Adrenal gland (tissue), 9 donors: ENCODE measurements at regions not wholly inside any gene's neighbourhood (a gene's known extent, or its start where the extent isn't known, plus 50 kb on each side); places are given as distances from the start of the nearest gene placed in this dataset.

Experiments
- DNase-seq, 7 donors: peaks; one replicate each; pipeline ENCODE4 v3.0.0-alpha.2; 2019 to 2020
- H3K27ac ChIP-seq, 5 donors: fragments of 200-600 bp; sonication (generic) in 4 of 5; 1 replicate in 3 of 5; 2 replicates in 2 of 5; pipeline versions ENCODE4 v1.5.1 to v1.8.0; 2016 to 2020; ENCODE audit warnings: mild to moderate bottlenecking in 1 of 5
- H3K27me3 ChIP-seq: fragments of 200-600 bp; 2 replicates; pipeline ENCODE4 v1.8.0; 2021
- H3K36me3 ChIP-seq, 2 donors: fragments of 200-600 bp; replicated peaks in 1 of 2; 1 replicate in 1 of 2; 2 replicates in 1 of 2; pipeline versions ENCODE4 v1.5.1 to v1.8.0; 2018 to 2022
- H3K4me1 ChIP-seq, 2 donors: fragments of 200-600 bp; replicated peaks in 1 of 2; 1 replicate in 1 of 2; 2 replicates in 1 of 2; pipeline versions ENCODE4 v1.5.1 to v1.8.0; 2018 to 2021
- H3K4me3 ChIP-seq, 4 donors: fragments of 200-600 bp; sonication (generic) in 3 of 4; one replicate each; pipeline ENCODE4 v1.5.1; 2016 to 2018
- H3K9me3 ChIP-seq, 3 donors: fragments of 200-600 bp; sonication (generic) in 1 of 3; replicated peaks in 1 of 3; 1 replicate in 2 of 3; 2 replicates in 1 of 3; pipeline versions ENCODE4 v1.5.1 to v1.8.0; 2016 to 2021
- CTCF ChIP-seq, 6 experiments: fragments of 450-650 bp in 4 of 6; fragments of 200-600 bp in 2 of 6; sonication (generic) in 1 of 6; IDR thresholded peaks; 1 replicate in 5 of 6; 2 replicates in 1 of 6; pipeline versions ENCODE4 v1.5.1 to v1.8.0; 2016 to 2021; ENCODE audit warnings: antibody characterized with exemption in 6 of 6, mild to moderate bottlenecking in 2 of 6, moderate library complexity in 1 of 6
- POLR2A ChIP-seq, 2 donors: fragments of 450-650 bp; IDR thresholded peaks; one replicate each; pipeline ENCODE4 v1.6.1; 2017; ENCODE audit warnings: antibody characterized with exemption in 2 of 2, mild to moderate bottlenecking in 2 of 2, moderate library complexity in 1 of 2
- WGBS, 4 donors: extraction: QIAGEN DNeasy Blood & Tissue Kit in 2 of 4; methylation state at CpG; one replicate each; pipeline versions ENCODE4 v1.1.5 to v1.1.7; 2013 to 2017; 5-methylcytosine and 5-hydroxymethylcytosine counted together
- intact Hi-C, 2 donors: fragments of 100-400 bp; cut with DNase I; formaldehyde crosslinking; loops; one replicate each; pipeline versions ENCODE4 v1.14.1 to v1.15.0; 2022 to 2023
- donor health status: healthy with polysubstance abuse.
- donor health status: Bipolar disorder and iron deficiency.
- donor health status: DM: yes; HTN: yes; CAD: no.
- donor health status: DM: no; HTN: no; CAD: no.
- donor health status: DM: no; HTN: no; CAD: no.

DNA sequence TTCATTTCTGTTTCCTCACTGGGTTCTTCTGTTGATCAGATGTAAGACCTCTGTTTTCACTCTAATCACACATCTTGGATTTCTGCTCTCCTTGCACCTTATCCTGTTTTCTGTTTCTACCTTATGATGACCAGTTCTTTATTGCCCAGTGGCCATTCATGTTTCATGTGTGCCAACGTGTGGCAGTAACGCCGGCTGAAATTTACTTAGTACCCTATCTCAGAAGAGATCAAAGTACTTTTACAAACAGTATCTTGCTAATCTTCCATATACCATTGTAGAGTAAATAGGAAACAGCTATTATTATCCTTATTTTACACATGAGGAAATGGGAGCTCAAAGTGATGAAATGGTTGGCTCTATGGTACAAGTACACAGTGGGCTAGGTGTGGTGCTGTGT, 74.0 kb downstream of the GATA3 start:
- TF ChIP-seq POLR2A (IDR thresholded peaks at IDR 0.05) (no peak), CTCF (IDR thresholded peaks at IDR 0.05) (no peak)
- Histone ChIP-seq H3K36me3 (no peaks in the 10 kb centered on the region), H3K27me3 (no peaks in the 10 kb centered on the region), H3K27ac (no peak overlapping the region), H3K9me3 (no peaks in the 10 kb centered on the region), H3K4me1 (no peaks in the 10 kb centered on the region), H3K4me3 (no peak overlapping the region)
- no peak for DNase-seq
- intact Hi-C loops, result no loop called here
- 89 to 92% (median 90%) methylated on average over 3 of the region's 3 CpGs for WGBS, 4 donors

GRCh38 chr10:8129438-8129837, 75.0 kb downstream of the GATA3 start:
- intact Hi-C loops, result no loop called here
- Histone ChIP-seq H3K4me3 (no peak overlapping the region), H3K27ac (no peak overlapping the region), H3K27me3 (no peaks in the 10 kb centered on the region), H3K36me3 (no peaks in the 10 kb centered on the region), H3K9me3 (no peaks in the 10 kb centered on the region), H3K4me1 (no peaks in the 10 kb centered on the region)
- no peak for DNase-seq
- WGBS, 4 donors, result 79 to 83% (median 82%) methylated on average over 2 of the region's 2 CpGs
- TF ChIP-seq CTCF (IDR thresholded peaks at IDR 0.05) (no peak), POLR2A (IDR thresholded peaks at IDR 0.05) (no peak)

- H3K9me3 ChIP-seq, result no peaks in the 10 kb centered on the region
- H3K27me3 ChIP-seq, result no peaks in the 10 kb centered on the region
- no peaks in the 10 kb centered on the region for H3K36me3 ChIP-seq
- H3K27ac ChIP-seq, result no peak overlapping the region
- H3K4me1 ChIP-seq, result no peaks in the 10 kb centered on the region
- WGBS, 4 donors, result 56 to 78% (median 62%) methylated on average over 8 of the region's 8 CpGs
- intact Hi-C loops, result no loop called here
- TF ChIP-seq POLR2A (IDR thresholded peaks at IDR 0.05) (no peak), CTCF (IDR thresholded peaks at IDR 0.05) (no peak)
- no peak overlapping the region for H3K4me3 ChIP-seq
- no peak for DNase-seq
Measured at GRCh38 chr10:8130973-8131911, 76.8 kb downstream of the GATA3 start.

DNA sequence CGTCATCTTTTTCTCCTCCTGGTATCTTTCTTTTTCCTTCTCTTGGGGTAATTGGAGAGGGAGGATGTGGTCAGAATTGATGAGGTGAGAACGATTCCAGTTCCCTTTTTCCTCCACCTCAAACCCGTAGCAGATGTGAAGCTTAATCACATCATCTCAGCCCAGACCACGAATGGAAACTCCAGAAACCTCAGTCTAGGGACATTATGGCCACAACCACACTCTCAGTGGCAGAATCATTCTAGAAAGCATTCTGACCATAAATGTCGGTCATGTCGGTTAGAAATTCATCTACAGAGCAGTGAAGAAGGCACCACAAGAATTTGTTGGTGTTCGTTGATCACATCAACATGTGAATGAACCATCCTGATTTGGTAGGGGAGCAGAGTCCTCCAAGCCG, 78.7 kb downstream of the GATA3 start:
- intact Hi-C loops, result no loop called here
- Histone ChIP-seq H3K27ac (no peak overlapping the region), H3K4me1 (no peaks in the 10 kb centered on the region), H3K9me3 (no peaks in the 10 kb centered on the region), H3K4me3 (no peak overlapping the region), H3K27me3 (no peaks in the 10 kb centered on the region), H3K36me3 (no peaks in the 10 kb centered on the region)
- no peak for DNase-seq
- TF ChIP-seq POLR2A (IDR thresholded peaks at IDR 0.05) (no peak), CTCF (IDR thresholded peaks at IDR 0.05) (no peak)
- WGBS, 4 donors, result 60 to 75% (median 65%) methylated on average over 8 of the region's 8 CpGs
